Stimulated activated CD4-positive, alpha-beta T cell treated with anti-CD3 and anti-CD28 coated beads, Interleukin-15, amount 100 ng/mL, for 24 hours (primary cell): ENCODE measurements at regions not wholly inside any gene's neighbourhood (a gene's known extent, or its start where the extent isn't known, plus 50 kb on each side); places are given as distances from the start of the nearest gene placed in this dataset.
"Not testable (repeated sequence)": the region's sequence is repeated elsewhere in the genome, so short reads cannot be mapped to it uniquely, and the experiment has no call there.

Experiments
- DNase-seq: peaks from one replicate; pipeline ENCODE4 v3.0.0-alpha.2; 2020

GRCh38 chr14:34081576-34082136 lies 130.8 kb upstream of the EGLN3 start:
- no peak for DNase-seq

- DNase-seq: no peak
These were observed 130.3 kb upstream of the EGLN3 start for GRCh38 chr14:34081101-34081575.

DNA sequence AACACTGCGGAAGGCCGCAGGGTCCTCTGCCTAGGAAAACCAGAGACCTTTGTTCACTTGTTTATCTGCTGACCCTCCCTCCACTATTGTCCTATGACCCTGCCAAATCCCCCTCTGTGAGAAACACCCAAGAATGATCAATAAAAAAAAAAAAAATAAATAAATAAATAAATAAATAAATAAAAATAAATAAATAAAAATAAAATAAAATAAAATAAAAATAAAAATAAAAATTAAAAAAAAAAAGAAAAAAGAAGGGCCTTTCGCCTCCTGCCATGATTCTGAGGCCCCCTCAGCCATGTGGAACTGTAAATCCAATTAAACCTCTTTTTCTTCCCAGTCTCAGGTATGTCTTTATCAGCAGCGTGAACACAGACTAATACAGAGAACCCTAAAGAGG lies 128.8 kb upstream of the EGLN3 start:
- not testable (repeated sequence) for DNase-seq

GRCh38 chr14:34078117-34078743 lies 127.4 kb upstream of the EGLN3 start:
- no peak for DNase-seq

GRCh38 chr14:34075826-34076225 lies 125.0 kb upstream of the EGLN3 start:
- DNase-seq: no peak

- DNase-seq: no peak
These were observed 124.3 kb upstream of the EGLN3 start for GRCh38 chr14:34075042-34075744.

- no peak for DNase-seq
These were observed 122.0 kb upstream of the EGLN3 start for GRCh38 chr14:34072921-34073320.

GRCh38 chr14:34072401-34072800 lies 121.5 kb upstream of the EGLN3 start:
- no peak for DNase-seq

- DNase-seq: no peak
These were observed 120.1 kb upstream of the EGLN3 start for GRCh38 chr14:34070917-34071407.

DNA sequence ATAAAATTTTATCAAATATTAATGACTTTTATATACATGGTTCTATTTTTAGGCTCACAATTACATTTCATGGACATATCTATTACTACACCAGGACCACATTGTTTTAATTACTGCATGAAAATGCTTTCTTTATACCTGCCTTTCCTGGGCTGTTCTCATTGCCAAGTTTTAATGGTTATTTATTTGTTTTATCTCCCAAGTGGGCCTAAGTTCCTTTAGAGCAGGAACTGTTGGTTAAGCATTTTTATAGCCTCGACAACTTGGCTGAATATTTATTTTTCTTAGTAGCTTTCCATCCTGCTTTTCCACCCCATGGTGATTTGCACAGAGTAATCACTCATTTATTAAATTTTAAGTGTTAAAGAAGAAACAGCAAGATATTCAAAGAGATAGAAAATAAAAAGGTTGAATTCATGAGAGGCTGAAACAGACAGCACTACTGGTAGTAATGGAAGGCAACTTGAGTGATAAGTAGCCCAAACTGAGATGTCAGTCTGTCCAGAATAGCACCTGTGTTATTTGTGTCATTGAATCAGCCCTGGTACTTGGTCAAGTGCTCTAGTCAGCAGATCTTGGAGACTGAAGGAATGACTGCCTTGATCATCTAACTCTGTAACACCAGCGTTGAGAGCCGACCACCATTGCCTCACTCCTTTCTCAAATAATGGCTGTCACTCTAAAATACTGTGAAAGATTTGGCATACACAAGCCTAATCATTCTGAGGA lies 119.1 kb upstream of the EGLN3 start:
- no peak for DNase-seq

- no peak for DNase-seq
These were observed 116.7 kb upstream of the EGLN3 start for GRCh38 chr14:34067587-34067986.

DNA sequence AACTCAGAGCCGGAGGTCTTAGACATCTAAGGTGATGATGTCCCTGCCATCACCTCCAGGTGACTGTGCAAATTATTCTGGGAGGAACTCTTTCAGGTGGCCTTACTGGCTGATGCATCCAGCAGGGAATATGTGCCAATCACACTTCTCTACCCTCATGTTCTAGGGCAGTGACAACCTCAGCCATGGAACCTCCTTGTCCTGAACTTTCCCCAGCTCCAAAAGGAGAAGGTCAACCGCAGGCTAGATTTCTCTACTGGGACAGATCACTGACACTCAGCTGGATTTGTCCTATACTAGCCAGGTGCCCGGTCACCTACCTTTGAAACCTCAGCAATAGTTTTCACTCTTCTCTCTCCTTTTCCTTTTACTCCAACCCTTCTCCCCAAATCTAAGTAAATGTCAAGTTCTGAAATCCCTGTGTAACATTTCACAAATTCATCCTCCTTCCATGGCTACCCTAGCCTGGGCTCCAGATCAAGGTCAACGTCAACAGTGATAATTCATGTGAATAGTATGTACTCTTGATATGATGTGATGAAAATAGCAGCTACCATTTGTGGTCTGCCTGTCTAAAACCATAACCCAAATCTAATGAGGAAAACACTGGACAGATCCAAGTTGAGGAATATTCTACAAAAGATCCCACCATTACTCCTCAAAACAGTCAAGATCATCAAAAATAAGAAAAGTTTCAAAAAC lies 115.0 kb upstream of the EGLN3 start:
- DNase-seq: no peak

DNA sequence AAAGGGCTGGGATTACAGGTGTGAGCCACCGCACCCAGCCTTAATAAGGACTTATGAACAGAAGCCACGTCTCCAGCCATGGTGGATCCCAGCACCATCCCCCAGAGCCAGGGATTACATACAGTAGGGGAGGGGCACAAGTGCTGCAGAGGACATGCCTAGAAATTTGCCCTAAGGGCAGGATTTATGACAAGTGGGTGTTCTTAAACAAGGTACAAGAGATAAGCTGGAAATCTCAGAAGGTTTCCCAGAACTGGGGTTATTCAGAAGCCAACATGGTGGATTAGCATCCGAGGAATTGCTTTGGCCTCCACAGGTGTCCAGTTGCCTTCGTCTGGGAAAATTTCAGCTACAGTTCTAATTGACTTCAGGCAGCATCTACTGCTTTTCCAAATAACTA lies 114.4 kb upstream of the EGLN3 start:
- DNase-seq: no peak

DNA sequence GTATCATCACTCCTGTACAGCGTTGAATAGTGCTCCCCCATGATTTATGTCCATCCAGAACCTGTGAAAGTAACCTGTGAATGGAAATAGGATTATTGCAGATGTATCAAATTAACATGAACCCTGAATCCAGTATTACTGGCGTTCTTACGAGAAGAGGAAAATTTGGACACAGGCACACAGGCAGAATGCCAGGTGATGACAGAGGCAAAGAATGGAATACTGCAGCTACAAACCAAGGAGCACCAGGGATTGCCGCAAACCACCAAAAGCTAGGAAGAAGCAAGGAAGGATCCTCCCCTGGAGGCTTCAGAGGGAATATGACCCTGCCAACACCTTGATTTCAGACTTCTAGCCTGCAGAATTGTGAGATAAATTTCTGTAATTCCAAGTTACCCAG lies 113.5 kb upstream of the EGLN3 start:
- no peak for DNase-seq

DNA sequence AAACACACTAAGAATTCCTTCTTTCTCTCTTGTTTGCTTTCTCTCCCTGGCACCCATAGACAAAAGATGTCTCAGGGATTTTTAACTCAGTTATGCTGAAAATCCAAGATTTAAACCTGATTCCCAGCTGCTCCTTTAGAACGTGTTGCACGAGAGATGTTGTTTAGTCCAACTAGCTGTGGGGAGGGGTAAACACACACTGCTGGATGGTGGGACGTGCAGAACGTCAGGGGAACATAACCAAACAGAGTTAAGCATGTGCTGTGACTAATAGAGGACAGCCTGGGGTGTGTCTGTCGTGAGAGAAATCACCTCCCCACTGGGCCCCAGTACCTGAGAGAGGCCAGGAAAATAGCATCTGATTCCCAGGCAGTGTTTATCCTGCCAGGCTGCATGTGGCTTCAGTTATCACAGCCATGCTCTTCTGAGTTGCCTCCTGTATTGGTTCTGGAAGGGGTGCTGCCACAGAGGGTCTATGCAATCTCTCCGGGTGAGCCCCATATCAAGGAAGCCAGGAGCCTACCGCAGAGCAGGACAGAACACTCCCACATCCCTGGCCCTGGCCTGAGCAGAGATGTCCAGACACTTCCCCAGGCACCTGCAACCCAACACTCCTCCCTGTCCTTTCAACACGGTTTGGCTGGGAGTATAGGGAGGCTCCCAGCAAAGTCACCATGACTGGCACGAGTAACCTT lies 112.7 kb upstream of the EGLN3 start:
- DNase-seq: no peak

DNA sequence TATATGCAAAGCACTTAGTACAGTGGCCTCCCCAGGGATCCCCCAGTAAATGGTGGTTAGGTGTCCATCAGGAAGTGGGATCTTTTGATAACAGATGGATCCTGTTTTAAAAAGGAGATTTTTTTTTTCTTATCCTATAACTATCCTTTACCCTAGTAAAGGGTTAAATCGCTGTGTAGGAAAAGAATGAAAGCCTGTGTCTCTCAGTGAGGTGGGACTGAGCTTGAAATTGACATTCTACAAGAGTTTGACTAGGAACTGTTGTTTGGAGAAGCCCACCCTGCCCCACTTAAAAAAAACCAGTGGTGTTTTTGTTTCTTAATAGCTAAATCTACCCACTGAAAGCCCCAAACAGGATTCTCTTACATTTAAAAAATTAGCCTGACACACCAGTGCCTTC lies 112.2 kb upstream of the EGLN3 start:
- DNase-seq: no peak

GRCh38 chr14:34062353-34062973 lies 111.6 kb upstream of the EGLN3 start:
- no peak for DNase-seq

DNA sequence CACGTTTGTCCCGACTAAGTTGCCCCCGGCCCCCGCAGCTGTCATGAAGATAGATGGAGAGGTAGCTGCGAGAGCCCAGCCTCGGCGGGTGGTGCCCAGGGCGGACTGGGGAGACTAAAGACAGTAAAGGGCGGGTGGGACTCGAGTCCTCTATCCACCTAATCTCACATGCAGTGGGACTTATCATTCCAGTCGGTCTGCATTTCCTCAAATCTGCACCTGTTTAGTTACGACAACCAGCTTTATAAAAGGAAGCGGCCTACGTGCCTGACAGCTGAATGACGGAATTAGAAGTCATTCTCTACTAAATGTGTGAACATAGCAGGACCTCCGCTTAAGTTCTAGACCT lies 109.8 kb upstream of the EGLN3 start:
- no peak for DNase-seq

DNA sequence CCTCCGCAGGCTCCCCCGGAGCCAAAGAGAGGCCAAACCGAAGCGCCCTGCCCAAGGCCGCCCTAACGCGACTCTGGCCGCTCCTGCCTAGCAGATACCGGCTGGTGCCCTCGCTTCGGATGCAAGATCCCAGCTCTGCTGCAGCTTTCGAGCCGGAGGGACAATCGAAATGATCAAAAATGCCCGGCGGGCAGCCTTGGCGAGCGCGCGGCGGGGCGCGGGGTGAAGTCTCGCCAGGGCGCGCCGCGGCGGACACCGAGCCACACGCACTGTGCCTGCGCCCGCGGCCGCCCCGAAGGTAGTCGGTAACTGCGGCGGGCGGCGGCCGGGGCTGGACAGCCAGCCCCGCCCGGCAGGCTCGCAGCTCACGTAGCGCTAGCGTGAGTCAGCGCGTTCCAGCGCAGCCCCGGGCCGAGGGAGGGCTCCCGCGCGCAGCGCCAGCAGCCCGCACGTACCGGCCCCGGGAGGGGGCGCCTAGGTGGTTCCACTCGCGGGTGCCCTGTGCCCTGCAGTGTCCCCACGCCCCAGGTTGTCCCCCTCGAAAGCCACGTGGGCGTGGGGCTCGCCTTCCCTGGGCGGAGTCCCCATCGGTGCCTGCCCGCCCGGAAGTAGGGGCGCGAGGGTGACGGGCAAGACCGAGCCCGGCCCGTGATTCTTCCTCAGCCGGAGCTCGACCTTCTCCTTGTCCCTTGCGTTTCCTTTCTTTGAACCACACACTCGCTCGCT lies 109.2 kb upstream of the EGLN3 start:
- peak; percentile 73 for DNase-seq

- DNase-seq: no peak
These were observed 108.4 kb upstream of the EGLN3 start for GRCh38 chr14:34059037-34059924.
